ENCODE measurements at regions not wholly inside any gene's neighbourhood (a gene's known extent, or its start where the extent isn't known, plus 50 kb on each side); places are given as distances from the start of the nearest gene placed in this dataset.
"Not testable (repeated sequence)": the region's sequence is repeated elsewhere in the genome, so short reads cannot be mapped to it uniquely, and the experiment has no call there.

GRCh38 chr4:126899331-126899801 is 733.4 kb upstream of the INTU start:
- Histone ChIP-seq H3K27ac (ENCODE audit: low read depth, low read length) (no peak overlapping the region), H3K4me3 (ENCODE audit: low read length) (no peak overlapping the region), H3K4me1 (ENCODE audit: insufficient read depth, low read length) (no peaks in the 10 kb centered on the region), H3K9me3 (ENCODE audit: low read length) (no peaks in the 10 kb centered on the region), H3K27me3 (ENCODE audit: insufficient read depth, low read length, poor library complexity, severe bottlenecking) (no peaks in the 10 kb centered on the region), H3K36me3 (ENCODE audit: insufficient read depth, low read length) (no peaks in the 10 kb centered on the region)
- CTCF ChIA-PET, result no interaction called here
- Mint-ChIP-seq H3K9me3 (peaks cover 3 to 27% (median 17%) of the 10 kb centered on the region in 5 donors), H3K36me3 (no peaks in the 10 kb centered on the region), H3K27ac (no peak overlapping the region), H3K4me1 (no peaks in the 10 kb centered on the region), H3K4me3 (no peak overlapping the region), H3K27me3 (no peaks in the 10 kb centered on the region)
- no peak for DNase-seq
- POLR2A ChIA-PET, result no interaction called here

- no peak overlapping the region for H3K4me3 Mint-ChIP-seq
- H3K27ac Mint-ChIP-seq, result no peak overlapping the region
- no peaks in the 10 kb centered on the region for H3K9me3 ChIP-seq (ENCODE audit: low read length)
- CTCF ChIA-PET, result no interaction called here
- H3K27me3 Mint-ChIP-seq, result no peaks in the 10 kb centered on the region
- H3K27me3 ChIP-seq (ENCODE audit: insufficient read depth, low read length, poor library complexity, severe bottlenecking), result no peaks in the 10 kb centered on the region
- H3K27ac ChIP-seq (ENCODE audit: low read depth, low read length), result no peak overlapping the region
- no peaks in the 10 kb centered on the region for H3K4me1 Mint-ChIP-seq
- H3K9me3 Mint-ChIP-seq, result peaks cover 0 to 22% (median 6%) of the 10 kb centered on the region in 5 donors
- DNase-seq, result no peak
- no peaks in the 10 kb centered on the region for H3K36me3 ChIP-seq (ENCODE audit: insufficient read depth, low read length)
- no peaks in the 10 kb centered on the region for H3K4me1 ChIP-seq (ENCODE audit: insufficient read depth, low read length)
- POLR2A ChIA-PET, result no interaction called here
- no peak overlapping the region for H3K4me3 ChIP-seq (ENCODE audit: low read length)
- H3K36me3 Mint-ChIP-seq, result no peaks in the 10 kb centered on the region
Observed at GRCh38 chr4:126906466-126906865, 726.3 kb upstream of the INTU start.

GRCh38 chr4:126907389-126907788 is 725.4 kb upstream of the INTU start:
- Mint-ChIP-seq H3K36me3 (no peaks in the 10 kb centered on the region), H3K27ac (no peak overlapping the region), H3K4me3 (no peak overlapping the region), H3K27me3 (no peaks in the 10 kb centered on the region), H3K9me3 (peaks cover 0 to 18% (median 6%) of the 10 kb centered on the region in 5 donors), H3K4me1 (no peaks in the 10 kb centered on the region)
- H3K27me3 ChIP-seq (ENCODE audit: insufficient read depth, low read length, poor library complexity, severe bottlenecking), result no peaks in the 10 kb centered on the region
- H3K4me1 ChIP-seq (ENCODE audit: insufficient read depth, low read length), result no peaks in the 10 kb centered on the region
- ChIA-PET CTCF (no interaction called here), POLR2A (no interaction called here)
- no peak for DNase-seq
- H3K36me3 ChIP-seq (ENCODE audit: insufficient read depth, low read length), result no peaks in the 10 kb centered on the region
- no peak overlapping the region for H3K27ac ChIP-seq (ENCODE audit: low read depth, low read length)
- H3K4me3 ChIP-seq (ENCODE audit: low read length), result no peak overlapping the region
- H3K9me3 ChIP-seq (ENCODE audit: low read length), result no peaks in the 10 kb centered on the region

- no peaks in the 10 kb centered on the region for H3K4me1 ChIP-seq (ENCODE audit: insufficient read depth, low read length)
- POLR2A ChIA-PET, result no interaction called here
- H3K27me3 ChIP-seq (ENCODE audit: insufficient read depth, low read length, poor library complexity, severe bottlenecking), result no peaks in the 10 kb centered on the region
- H3K4me3 ChIP-seq (ENCODE audit: low read length), result no peak overlapping the region
- DNase-seq, result no peak
- no peaks in the 10 kb centered on the region for H3K4me1 Mint-ChIP-seq
- CTCF ChIA-PET, result no interaction called here
- H3K9me3 ChIP-seq (ENCODE audit: low read length), result no peaks in the 10 kb centered on the region
- no peak overlapping the region for H3K27ac Mint-ChIP-seq
- peaks cover 0 to 29% (median 7%) of the 10 kb centered on the region in 5 donors for H3K9me3 Mint-ChIP-seq
- H3K4me3 Mint-ChIP-seq, result no peak overlapping the region
- H3K27ac ChIP-seq (ENCODE audit: low read depth, low read length), result no peak overlapping the region
- H3K27me3 Mint-ChIP-seq, result no peaks in the 10 kb centered on the region
- no peaks in the 10 kb centered on the region for H3K36me3 ChIP-seq (ENCODE audit: insufficient read depth, low read length)
- no peaks in the 10 kb centered on the region for H3K36me3 Mint-ChIP-seq
Observed at GRCh38 chr4:126916049-126916625, 716.6 kb upstream of the INTU start.

- Histone ChIP-seq H3K4me1 (ENCODE audit: insufficient read depth, low read length) (no peaks in the 10 kb centered on the region), H3K27ac (ENCODE audit: low read depth, low read length) (no peak overlapping the region), H3K27me3 (ENCODE audit: insufficient read depth, low read length, poor library complexity, severe bottlenecking) (no peaks in the 10 kb centered on the region), H3K36me3 (ENCODE audit: insufficient read depth, low read length) (no peaks in the 10 kb centered on the region), H3K4me3 (ENCODE audit: low read length) (no peak overlapping the region), H3K9me3 (ENCODE audit: low read length) (no peaks in the 10 kb centered on the region)
- ChIA-PET CTCF (no interaction called here), POLR2A (no interaction called here)
- Mint-ChIP-seq H3K4me1 (no peaks in the 10 kb centered on the region), H3K9me3 (peaks cover 0 to 29% (median 7%) of the 10 kb centered on the region in 5 donors), H3K27ac (no peak overlapping the region), H3K36me3 (no peaks in the 10 kb centered on the region), H3K4me3 (no peak overlapping the region), H3K27me3 (no peaks in the 10 kb centered on the region)
- DNase-seq, result no peak
Observed at GRCh38 chr4:126916626-126917140, 716.1 kb upstream of the INTU start.

- CTCF ChIA-PET; H3K36me3 ChIP-seq (ENCODE audit: insufficient read depth, low read length); DNase-seq; H3K4me3 Mint-ChIP-seq; H3K4me1 Mint-ChIP-seq; H3K27me3 Mint-ChIP-seq; H3K9me3 ChIP-seq (ENCODE audit: low read length); H3K36me3 Mint-ChIP-seq; POLR2A ChIA-PET; H3K4me1 ChIP-seq (ENCODE audit: insufficient read depth, low read length); H3K27ac ChIP-seq (ENCODE audit: low read depth, low read length); H3K4me3 ChIP-seq (ENCODE audit: low read length); H3K27ac Mint-ChIP-seq; H3K27me3 ChIP-seq (ENCODE audit: insufficient read depth, low read length, poor library complexity, severe bottlenecking): not testable (repeated sequence)
- peaks cover 3 to 24% (median 13%) of the 10 kb centered on the region in 5 donors for H3K9me3 Mint-ChIP-seq
Observed at GRCh38 chr4:126922328-126922938, 710.3 kb upstream of the INTU start.

- no peak for DNase-seq
- H3K36me3 Mint-ChIP-seq, result no peaks in the 10 kb centered on the region
- no peak overlapping the region for H3K27ac ChIP-seq (ENCODE audit: low read depth, low read length)
- ChIA-PET CTCF (no interaction called here), POLR2A (no interaction called here)
- no peaks in the 10 kb centered on the region for H3K27me3 Mint-ChIP-seq
- H3K4me3 ChIP-seq (ENCODE audit: low read length), result no peak overlapping the region
- H3K27me3 ChIP-seq (ENCODE audit: insufficient read depth, low read length, poor library complexity, severe bottlenecking), result no peaks in the 10 kb centered on the region
- H3K4me3 Mint-ChIP-seq, result no peak overlapping the region
- H3K36me3 ChIP-seq (ENCODE audit: insufficient read depth, low read length), result no peaks in the 10 kb centered on the region
- no peaks in the 10 kb centered on the region for H3K4me1 ChIP-seq (ENCODE audit: insufficient read depth, low read length)
- H3K27ac Mint-ChIP-seq, result no peak overlapping the region
- H3K4me1 Mint-ChIP-seq, result no peaks in the 10 kb centered on the region
- H3K9me3 Mint-ChIP-seq, result peaks cover 3 to 17% (median 11%) of the 10 kb centered on the region in 5 donors
- no peaks in the 10 kb centered on the region for H3K9me3 ChIP-seq (ENCODE audit: low read length)
Observed at GRCh38 chr4:126924237-126924636, 708.5 kb upstream of the INTU start.

GRCh38 chr4:126930059-126930458 is 702.7 kb upstream of the INTU start:
- H3K36me3 ChIP-seq (ENCODE audit: insufficient read depth, low read length); H3K27ac ChIP-seq (ENCODE audit: low read depth, low read length); H3K4me1 ChIP-seq (ENCODE audit: insufficient read depth, low read length); H3K27me3 ChIP-seq (ENCODE audit: insufficient read depth, low read length, poor library complexity, severe bottlenecking); POLR2A ChIA-PET; H3K4me3 ChIP-seq (ENCODE audit: low read length); H3K27me3 Mint-ChIP-seq; H3K9me3 ChIP-seq (ENCODE audit: low read length); H3K9me3 Mint-ChIP-seq; H3K4me3 Mint-ChIP-seq; CTCF ChIA-PET; H3K36me3 Mint-ChIP-seq; H3K4me1 Mint-ChIP-seq; H3K27ac Mint-ChIP-seq; DNase-seq: not testable (repeated sequence)
